H1 (cell line): ENCODE measurements at regions not wholly inside any gene's neighbourhood (a gene's known extent, or its start where the extent isn't known, plus 50 kb on each side); places are given as distances from the start of the nearest gene placed in this dataset.

Experiments
- GABPA ChIP-seq: IDR thresholded peaks from 2 replicates; pipeline ENCODE4 v1.6.1; 2011; ENCODE audit warnings: mild to moderate bottlenecking, low read length, moderate library complexity, borderline replicate concordance; ENCODE audit not compliant: insufficient read depth
- HDAC6 ChIP-seq: IDR thresholded peaks from one replicate; pipeline ENCODE4 v1.7.1; 2012; ENCODE audit warnings: low read depth, mild to moderate bottlenecking, inconsistent platforms, low read length, moderate library complexity
- POLR2A ChIP-seq, 2 experiments: IDR thresholded peaks; 1 replicate in 1 of 2; 2 replicates in 1 of 2; pipeline ENCODE4 v1.6.1; 2011; ENCODE audit warnings: low read depth in 2 of 2, low read length in 2 of 2, mild to moderate bottlenecking in 2 of 2; ENCODE audit errors: control extremely low read depth in 1 of 2
- RNF2 ChIP-seq: fragments of 200-900, 300-1000 bp; sonication (generic); IDR thresholded peaks from 2 replicates; pipeline ENCODE4 v1.7.1; 2016; ENCODE audit warnings: borderline replicate concordance, low read depth, mild to moderate bottlenecking, antibody characterized with exemption, low read length; ENCODE audit not compliant: poor library complexity, severe bottlenecking; ENCODE audit errors: missing control alignments
- SP2 ChIP-seq: IDR thresholded peaks from 2 replicates; pipeline ENCODE4 v1.6.1; 2012; ENCODE audit warnings: mild to moderate bottlenecking, low read length, inconsistent platforms
- TF ChIP-seq, protein P1 (sequence below): fragments of 300-600 bp; sonication (generic); IDR thresholded peaks from 2 replicates; pipeline ENCODE4 v1.7.1; 2012; ENCODE audit warnings: low read length, moderate library complexity, mild to moderate bottlenecking, inconsistent platforms; ENCODE audit not compliant: insufficient replicate concordance

DNA sequence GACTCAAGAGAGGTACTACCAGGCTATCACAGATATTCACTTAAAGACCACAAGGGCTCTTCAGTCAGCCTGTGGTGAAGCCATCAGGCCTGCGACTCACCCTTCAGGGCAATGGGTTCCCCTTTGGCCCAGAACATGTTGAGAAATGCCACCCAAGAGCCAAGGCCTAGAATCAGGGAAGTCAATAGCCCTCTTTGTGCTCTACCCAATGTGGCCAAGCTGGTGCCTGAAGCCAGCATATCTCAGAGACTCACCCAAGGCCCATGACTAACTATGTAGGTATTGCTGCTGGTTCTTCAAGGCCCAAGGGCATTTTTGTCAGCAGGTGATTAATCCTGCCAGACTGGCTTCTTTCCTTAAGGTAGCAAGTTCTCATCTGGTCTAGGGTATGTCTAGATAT, 338.9 kb upstream of the SETBP1 start (continued):
- TF ChIP-seq, protein P1, sequence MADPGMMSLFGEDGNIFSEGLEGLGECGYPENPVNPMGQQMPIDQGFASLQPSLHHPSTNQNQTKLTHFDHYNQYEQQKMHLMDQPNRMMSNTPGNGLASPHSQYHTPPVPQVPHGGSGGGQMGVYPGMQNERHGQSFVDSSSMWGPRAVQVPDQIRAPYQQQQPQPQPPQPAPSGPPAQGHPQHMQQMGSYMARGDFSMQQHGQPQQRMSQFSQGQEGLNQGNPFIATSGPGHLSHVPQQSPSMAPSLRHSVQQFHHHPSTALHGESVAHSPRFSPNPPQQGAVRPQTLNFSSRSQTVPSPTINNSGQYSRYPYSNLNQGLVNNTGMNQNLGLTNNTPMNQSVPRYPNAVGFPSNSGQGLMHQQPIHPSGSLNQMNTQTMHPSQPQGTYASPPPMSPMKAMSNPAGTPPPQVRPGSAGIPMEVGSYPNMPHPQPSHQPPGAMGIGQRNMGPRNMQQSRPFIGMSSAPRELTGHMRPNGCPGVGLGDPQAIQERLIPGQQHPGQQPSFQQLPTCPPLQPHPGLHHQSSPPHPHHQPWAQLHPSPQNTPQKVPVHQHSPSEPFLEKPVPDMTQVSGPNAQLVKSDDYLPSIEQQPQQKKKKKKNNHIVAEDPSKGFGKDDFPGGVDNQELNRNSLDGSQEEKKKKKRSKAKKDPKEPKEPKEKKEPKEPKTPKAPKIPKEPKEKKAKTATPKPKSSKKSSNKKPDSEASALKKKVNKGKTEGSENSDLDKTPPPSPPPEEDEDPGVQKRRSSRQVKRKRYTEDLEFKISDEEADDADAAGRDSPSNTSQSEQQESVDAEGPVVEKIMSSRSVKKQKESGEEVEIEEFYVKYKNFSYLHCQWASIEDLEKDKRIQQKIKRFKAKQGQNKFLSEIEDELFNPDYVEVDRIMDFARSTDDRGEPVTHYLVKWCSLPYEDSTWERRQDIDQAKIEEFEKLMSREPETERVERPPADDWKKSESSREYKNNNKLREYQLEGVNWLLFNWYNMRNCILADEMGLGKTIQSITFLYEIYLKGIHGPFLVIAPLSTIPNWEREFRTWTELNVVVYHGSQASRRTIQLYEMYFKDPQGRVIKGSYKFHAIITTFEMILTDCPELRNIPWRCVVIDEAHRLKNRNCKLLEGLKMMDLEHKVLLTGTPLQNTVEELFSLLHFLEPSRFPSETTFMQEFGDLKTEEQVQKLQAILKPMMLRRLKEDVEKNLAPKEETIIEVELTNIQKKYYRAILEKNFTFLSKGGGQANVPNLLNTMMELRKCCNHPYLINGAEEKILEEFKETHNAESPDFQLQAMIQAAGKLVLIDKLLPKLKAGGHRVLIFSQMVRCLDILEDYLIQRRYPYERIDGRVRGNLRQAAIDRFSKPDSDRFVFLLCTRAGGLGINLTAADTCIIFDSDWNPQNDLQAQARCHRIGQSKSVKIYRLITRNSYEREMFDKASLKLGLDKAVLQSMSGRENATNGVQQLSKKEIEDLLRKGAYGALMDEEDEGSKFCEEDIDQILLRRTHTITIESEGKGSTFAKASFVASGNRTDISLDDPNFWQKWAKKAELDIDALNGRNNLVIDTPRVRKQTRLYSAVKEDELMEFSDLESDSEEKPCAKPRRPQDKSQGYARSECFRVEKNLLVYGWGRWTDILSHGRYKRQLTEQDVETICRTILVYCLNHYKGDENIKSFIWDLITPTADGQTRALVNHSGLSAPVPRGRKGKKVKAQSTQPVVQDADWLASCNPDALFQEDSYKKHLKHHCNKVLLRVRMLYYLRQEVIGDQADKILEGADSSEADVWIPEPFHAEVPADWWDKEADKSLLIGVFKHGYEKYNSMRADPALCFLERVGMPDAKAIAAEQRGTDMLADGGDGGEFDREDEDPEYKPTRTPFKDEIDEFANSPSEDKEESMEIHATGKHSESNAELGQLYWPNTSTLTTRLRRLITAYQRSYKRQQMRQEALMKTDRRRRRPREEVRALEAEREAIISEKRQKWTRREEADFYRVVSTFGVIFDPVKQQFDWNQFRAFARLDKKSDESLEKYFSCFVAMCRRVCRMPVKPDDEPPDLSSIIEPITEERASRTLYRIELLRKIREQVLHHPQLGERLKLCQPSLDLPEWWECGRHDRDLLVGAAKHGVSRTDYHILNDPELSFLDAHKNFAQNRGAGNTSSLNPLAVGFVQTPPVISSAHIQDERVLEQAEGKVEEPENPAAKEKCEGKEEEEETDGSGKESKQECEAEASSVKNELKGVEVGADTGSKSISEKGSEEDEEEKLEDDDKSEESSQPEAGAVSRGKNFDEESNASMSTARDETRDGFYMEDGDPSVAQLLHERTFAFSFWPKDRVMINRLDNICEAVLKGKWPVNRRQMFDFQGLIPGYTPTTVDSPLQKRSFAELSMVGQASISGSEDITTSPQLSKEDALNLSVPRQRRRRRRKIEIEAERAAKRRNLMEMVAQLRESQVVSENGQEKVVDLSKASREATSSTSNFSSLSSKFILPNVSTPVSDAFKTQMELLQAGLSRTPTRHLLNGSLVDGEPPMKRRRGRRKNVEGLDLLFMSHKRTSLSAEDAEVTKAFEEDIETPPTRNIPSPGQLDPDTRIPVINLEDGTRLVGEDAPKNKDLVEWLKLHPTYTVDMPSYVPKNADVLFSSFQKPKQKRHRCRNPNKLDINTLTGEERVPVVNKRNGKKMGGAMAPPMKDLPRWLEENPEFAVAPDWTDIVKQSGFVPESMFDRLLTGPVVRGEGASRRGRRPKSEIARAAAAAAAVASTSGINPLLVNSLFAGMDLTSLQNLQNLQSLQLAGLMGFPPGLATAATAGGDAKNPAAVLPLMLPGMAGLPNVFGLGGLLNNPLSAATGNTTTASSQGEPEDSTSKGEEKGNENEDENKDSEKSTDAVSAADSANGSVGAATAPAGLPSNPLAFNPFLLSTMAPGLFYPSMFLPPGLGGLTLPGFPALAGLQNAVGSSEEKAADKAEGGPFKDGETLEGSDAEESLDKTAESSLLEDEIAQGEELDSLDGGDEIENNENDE, result no peak
- no peak for TF ChIP-seq RNF2
- no peak for TF ChIP-seq POLR2A (IDR thresholded peaks at IDR 0.05; ENCODE audit: control extremely low read depth in 1 of 2, low read depth in 2 of 2, low read length in 2 of 2)
- TF ChIP-seq SP2, result no peak
- TF ChIP-seq HDAC6, result no peak
- no peak for TF ChIP-seq GABPA
- TF ChIP-seq, all 59 proteins: peak for 0
